ENCODE measurements at regions not wholly inside any gene's neighbourhood (a gene's known extent, or its start where the extent isn't known, plus 50 kb on each side); places are given as distances from the start of the nearest gene placed in this dataset.

DNA sequence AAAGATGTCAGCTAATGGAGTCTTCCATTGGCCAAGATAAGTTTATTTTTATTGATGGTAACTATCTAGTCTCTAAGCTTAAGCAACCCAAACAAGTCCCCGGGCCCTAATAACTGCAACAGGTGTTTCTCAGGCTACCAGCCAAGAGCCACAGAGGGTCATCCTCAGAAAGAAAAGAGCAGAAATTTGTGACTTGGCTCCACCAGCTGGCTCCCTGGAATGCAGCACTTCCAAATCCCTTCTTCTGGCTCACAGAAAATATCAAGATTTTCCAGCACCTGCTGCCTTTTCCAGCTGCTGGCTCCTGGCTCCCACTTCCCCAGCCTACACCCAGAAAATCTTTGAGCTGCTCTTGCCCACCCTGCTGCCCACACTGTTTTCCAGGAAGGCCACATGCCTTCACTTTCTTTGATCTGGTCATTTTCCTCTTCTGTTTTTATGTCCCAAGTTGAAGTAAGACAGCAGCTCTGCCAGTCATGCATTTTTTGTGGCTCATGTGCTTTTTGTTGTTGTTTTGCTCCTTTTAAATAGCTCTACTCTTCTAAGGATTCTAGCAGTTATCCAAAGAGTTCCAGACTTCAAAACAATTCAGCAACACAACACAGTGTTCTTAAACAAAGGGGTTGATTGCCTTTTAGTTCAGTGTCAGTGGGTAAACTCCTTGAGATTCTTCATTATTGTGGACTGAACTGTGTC is 151.0 kb upstream of the SMLR1 start:
- TF ChIP-seq, protein P1, sequence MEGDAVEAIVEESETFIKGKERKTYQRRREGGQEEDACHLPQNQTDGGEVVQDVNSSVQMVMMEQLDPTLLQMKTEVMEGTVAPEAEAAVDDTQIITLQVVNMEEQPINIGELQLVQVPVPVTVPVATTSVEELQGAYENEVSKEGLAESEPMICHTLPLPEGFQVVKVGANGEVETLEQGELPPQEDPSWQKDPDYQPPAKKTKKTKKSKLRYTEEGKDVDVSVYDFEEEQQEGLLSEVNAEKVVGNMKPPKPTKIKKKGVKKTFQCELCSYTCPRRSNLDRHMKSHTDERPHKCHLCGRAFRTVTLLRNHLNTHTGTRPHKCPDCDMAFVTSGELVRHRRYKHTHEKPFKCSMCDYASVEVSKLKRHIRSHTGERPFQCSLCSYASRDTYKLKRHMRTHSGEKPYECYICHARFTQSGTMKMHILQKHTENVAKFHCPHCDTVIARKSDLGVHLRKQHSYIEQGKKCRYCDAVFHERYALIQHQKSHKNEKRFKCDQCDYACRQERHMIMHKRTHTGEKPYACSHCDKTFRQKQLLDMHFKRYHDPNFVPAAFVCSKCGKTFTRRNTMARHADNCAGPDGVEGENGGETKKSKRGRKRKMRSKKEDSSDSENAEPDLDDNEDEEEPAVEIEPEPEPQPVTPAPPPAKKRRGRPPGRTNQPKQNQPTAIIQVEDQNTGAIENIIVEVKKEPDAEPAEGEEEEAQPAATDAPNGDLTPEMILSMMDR (conservative IDR thresholded peaks at IDR 0.05), result no peak; the same call in 1 of the 2 replicates
- TF ChIP-seq ZFX (IDR thresholded peaks at IDR 0.05), result no peak

Measured in C4-2B (cell line).